Neural crest cell (in vitro differentiated cells): ENCODE measurements at regions not wholly inside any gene's neighbourhood (a gene's known extent, or its start where the extent isn't known, plus 50 kb on each side); places are given as distances from the start of the nearest gene placed in this dataset.
"Not testable (repeated sequence)": the region's sequence is repeated elsewhere in the genome, so short reads cannot be mapped to it uniquely, and the experiment has no call there.

Source experiments
- DNase-seq: peaks from one replicate; pipeline ENCODE4 v3.0.0; 2021; ENCODE audit warnings: low read depth, mixed read lengths, low spot score
- H3K27ac Mint-ChIP-seq: one replicate; pipeline ENCODE4 v1.8.0; 2021; ENCODE audit warnings: mild to moderate bottlenecking, mixed read lengths; ENCODE audit not compliant: unreplicated experiment
- H3K27me3 Mint-ChIP-seq: 2 replicates; pipeline ENCODE4 v1.8.0; 2021; ENCODE audit warnings: low read depth, mild to moderate bottlenecking, mixed read lengths
- H3K36me3 Mint-ChIP-seq: 2 replicates; pipeline ENCODE4 v1.8.0; 2021; ENCODE audit warnings: low read depth, mild to moderate bottlenecking, mixed read lengths
- H3K4me1 Mint-ChIP-seq: 2 replicates; pipeline ENCODE4 v1.8.0; 2021; ENCODE audit warnings: mixed read lengths
- H3K4me3 Mint-ChIP-seq: one replicate; pipeline ENCODE4 v1.8.0; 2021; ENCODE audit warnings: mild to moderate bottlenecking, mixed read lengths
- H3K9me3 Mint-ChIP-seq: 2 replicates; pipeline ENCODE4 v1.8.0; 2021; ENCODE audit warnings: mixed read lengths
- CTCF ChIP-seq: fragments of 200-600 bp; sonication (generic); conservative IDR thresholded peaks from 2 replicates; pipeline ENCODE4 v1.5.0; 2021; ENCODE audit warnings: antibody characterized with exemption, mild to moderate bottlenecking

GRCh38 chr20:30164389-30164788 is 1093.1 kb upstream of the DEFB115 start:
- not testable (repeated sequence) for H3K9me3 Mint-ChIP-seq, H3K4me3 Mint-ChIP-seq, H3K36me3 Mint-ChIP-seq, H3K4me1 Mint-ChIP-seq, H3K27ac Mint-ChIP-seq, DNase-seq, H3K27me3 Mint-ChIP-seq

GRCh38 chr20:30167540-30167939 is 1089.9 kb upstream of the DEFB115 start:
- no peak for TF ChIP-seq CTCF
- Mint-ChIP-seq H3K4me1 (no peaks in the 10 kb centered on the region), H3K9me3 (peaks cover 2% of the 10 kb centered on the region), H3K27ac (no peak overlapping the region), H3K27me3 (no peaks in the 10 kb centered on the region), H3K36me3 (peaks cover 2% of the 10 kb centered on the region), H3K4me3 (no peak overlapping the region)
- no peak for DNase-seq

GRCh38 chr20:30168025-30168799 is 1089.3 kb upstream of the DEFB115 start:
- Mint-ChIP-seq H3K4me1 (no peaks in the 10 kb centered on the region), H3K9me3 (peaks cover 2% of the 10 kb centered on the region), H3K36me3 (peaks cover 2% of the 10 kb centered on the region), H3K27ac (no peak overlapping the region), H3K4me3 (no peak overlapping the region), H3K27me3 (no peaks in the 10 kb centered on the region)
- no peak for DNase-seq
- no peak for TF ChIP-seq CTCF

- DNase-seq, result no peak
- Mint-ChIP-seq H3K36me3 (peaks cover 2% of the 10 kb centered on the region), H3K4me3 (no peak overlapping the region), H3K27me3 (no peaks in the 10 kb centered on the region), H3K4me1 (no peaks in the 10 kb centered on the region), H3K9me3 (peaks cover 2% of the 10 kb centered on the region), H3K27ac (no peak overlapping the region)
- TF ChIP-seq CTCF, result no peak
Measured at GRCh38 chr20:30168800-30169138, 1088.7 kb upstream of the DEFB115 start.

- Mint-ChIP-seq H3K9me3 (peaks cover 2% of the 10 kb centered on the region), H3K27me3 (no peaks in the 10 kb centered on the region), H3K36me3 (no peaks in the 10 kb centered on the region), H3K4me1 (no peaks in the 10 kb centered on the region), H3K4me3 (no peak overlapping the region), H3K27ac (no peak overlapping the region)
- DNase-seq, result no peak
- TF ChIP-seq CTCF, result no peak
Measured at GRCh38 chr20:30175681-30176080, 1081.8 kb upstream of the DEFB115 start.

GRCh38 chr20:30183124-30183523 is 1074.3 kb upstream of the DEFB115 start:
- H3K27ac Mint-ChIP-seq, H3K4me3 Mint-ChIP-seq, H3K4me1 Mint-ChIP-seq, DNase-seq, H3K36me3 Mint-ChIP-seq, H3K27me3 Mint-ChIP-seq, H3K9me3 Mint-ChIP-seq: not testable (repeated sequence)

- not testable (repeated sequence) for H3K27ac Mint-ChIP-seq, H3K9me3 Mint-ChIP-seq, H3K4me3 Mint-ChIP-seq, H3K36me3 Mint-ChIP-seq, H3K4me1 Mint-ChIP-seq, H3K27me3 Mint-ChIP-seq, DNase-seq
Measured at GRCh38 chr20:30191785-30192184, 1065.7 kb upstream of the DEFB115 start.

GRCh38 chr20:30234477-30234876 is 1023.0 kb upstream of the DEFB115 start:
- DNase-seq, H3K27me3 Mint-ChIP-seq, H3K4me3 Mint-ChIP-seq, H3K27ac Mint-ChIP-seq, H3K9me3 Mint-ChIP-seq, H3K36me3 Mint-ChIP-seq, H3K4me1 Mint-ChIP-seq: not testable (repeated sequence)

GRCh38 chr20:30275073-30275472 is 982.4 kb upstream of the DEFB115 start:
- H3K27ac Mint-ChIP-seq, H3K27me3 Mint-ChIP-seq, H3K9me3 Mint-ChIP-seq, H3K4me3 Mint-ChIP-seq, DNase-seq, H3K36me3 Mint-ChIP-seq, H3K4me1 Mint-ChIP-seq: not testable (repeated sequence)
